Vagina (tissue), 2 donors: ENCODE measurements at regions not wholly inside any gene's neighbourhood (a gene's known extent, or its start where the extent isn't known, plus 50 kb on each side); places are given as distances from the start of the nearest gene placed in this dataset.

Experiments used
- DNase-seq, 2 donors: peaks; one replicate each; pipeline ENCODE4 v3.0.0-alpha.2; 2017; ENCODE audit errors: extremely low spot score in 2 of 2
- H3K27ac ChIP-seq: fragments of 200-600 bp; sonication (generic); one replicate; pipeline ENCODE4 v1.5.1; 2019
- H3K27me3 ChIP-seq: fragments of 200-600 bp; sonication (generic); one replicate; pipeline ENCODE4 v1.5.1; 2019
- H3K36me3 ChIP-seq, 2 donors: fragments of 200-600 bp; sonication (generic); one replicate each; pipeline ENCODE4 v1.5.1; 2017 to 2019
- H3K4me1 ChIP-seq: fragments of 200-600 bp; sonication (generic); one replicate; pipeline ENCODE4 v1.5.1; 2019
- H3K4me3 ChIP-seq, 2 donors: fragments of 200-600 bp; sonication (generic); 1 replicate in 1 of 2; 2 replicates in 1 of 2; pipeline ENCODE4 v1.5.1; 2016 to 2019
- H3K9me3 ChIP-seq: fragments of 200-600 bp; sonication (generic); one replicate; pipeline ENCODE4 v1.5.1; 2019
- CTCF ChIP-seq, 3 experiments: fragments of 450-650 bp in 2 of 3; fragments of 200-600 bp in 1 of 3; sonication (generic) in 1 of 3; IDR thresholded peaks; one replicate each; pipeline ENCODE4 v1.5.1; 2017 to 2019; ENCODE audit warnings: antibody characterized with exemption in 3 of 3, mild to moderate bottlenecking in 2 of 3, moderate library complexity in 2 of 3
- POLR2A ChIP-seq, 2 donors: fragments of 450-650 bp; IDR thresholded peaks; one replicate each; pipeline ENCODE4 v1.6.1; 2017; ENCODE audit warnings: antibody characterized with exemption in 2 of 2, mild to moderate bottlenecking in 2 of 2, moderate library complexity in 2 of 2
- POLR2AphosphoS5 ChIP-seq, 2 donors: sonication (generic); formaldehyde crosslinking; IDR thresholded peaks; one replicate each; pipeline ENCODE4 v1.9.0; 2017; ENCODE audit warnings: antibody characterized with exemption in 2 of 2, mild to moderate bottlenecking in 2 of 2, low read depth in 1 of 2; ENCODE audit not compliant: insufficient read depth in 1 of 2
- intact Hi-C: fragments of 100-400 bp; cut with DNase I; formaldehyde crosslinking; loops from one replicate; pipeline ENCODE4 v1.15.1; 2023

DNA sequence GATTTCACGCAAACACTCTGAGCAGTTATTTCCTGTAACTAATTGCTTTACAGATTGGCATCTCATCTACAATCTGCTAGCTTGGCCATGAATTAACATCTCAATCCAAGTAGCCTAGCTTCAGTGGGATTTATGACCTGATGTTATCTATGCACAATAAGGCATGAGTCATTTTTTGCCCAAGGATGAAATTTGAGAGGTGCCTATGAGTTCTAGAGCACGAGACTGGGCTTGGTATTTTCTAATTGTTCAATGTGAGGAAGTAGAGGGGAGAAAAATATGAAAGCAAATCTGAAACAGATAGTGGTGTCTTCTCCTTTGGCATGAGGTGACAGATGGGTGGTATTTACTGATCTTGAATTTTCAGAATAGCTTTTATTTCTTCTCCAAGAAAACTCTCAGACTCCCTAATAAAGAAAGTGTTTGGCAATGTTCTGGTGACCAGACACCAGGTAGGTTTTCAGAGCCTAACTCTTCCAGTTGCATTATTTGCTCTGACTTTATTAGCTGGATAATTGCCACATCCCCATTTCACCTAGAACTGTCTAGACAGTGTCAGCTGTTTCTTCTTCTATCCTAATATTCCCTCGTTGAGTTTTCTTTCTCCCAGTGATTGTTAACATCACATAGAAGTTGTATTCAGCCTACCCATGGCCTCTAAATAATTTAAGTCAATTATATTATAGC is 301.0 kb upstream of the UMPS start:
- H3K36me3 ChIP-seq = no peaks in the 10 kb centered on the region
- no peaks in the 10 kb centered on the region for H3K9me3 ChIP-seq
- no peak overlapping the region for H3K4me3 ChIP-seq
- H3K27ac ChIP-seq = no peak overlapping the region
- DNase-seq = no peak
- peaks cover 17% of the 10 kb centered on the region for H3K4me1 ChIP-seq
- intact Hi-C loops = no loop called here
- no peaks in the 10 kb centered on the region for H3K27me3 ChIP-seq
- TF ChIP-seq POLR2AphosphoS5 (IDR thresholded peaks at IDR 0.05; ENCODE audit: insufficient read depth in 1 of 2, low read depth in 1 of 2) (no peak), POLR2A (IDR thresholded peaks at IDR 0.05) (no peak), CTCF (IDR thresholded peaks at IDR 0.05) (no peak)

- Histone ChIP-seq H3K9me3 (no peaks in the 10 kb centered on the region), H3K27me3 (no peaks in the 10 kb centered on the region), H3K4me3 (no peak overlapping the region), H3K36me3 (no peaks in the 10 kb centered on the region), H3K4me1 (peaks cover 17% of the 10 kb centered on the region), H3K27ac (no peak overlapping the region)
- DNase-seq = no peak
- no peak for TF ChIP-seq POLR2AphosphoS5 (IDR thresholded peaks at IDR 0.05; ENCODE audit: insufficient read depth in 1 of 2, low read depth in 1 of 2)
- no peak for TF ChIP-seq CTCF (IDR thresholded peaks at IDR 0.05)
- no peak for TF ChIP-seq POLR2A (IDR thresholded peaks at IDR 0.05)
- intact Hi-C loops = no loop called here
These were observed 298.8 kb upstream of the UMPS start for GRCh38 chr3:124431331-124431994.

DNA sequence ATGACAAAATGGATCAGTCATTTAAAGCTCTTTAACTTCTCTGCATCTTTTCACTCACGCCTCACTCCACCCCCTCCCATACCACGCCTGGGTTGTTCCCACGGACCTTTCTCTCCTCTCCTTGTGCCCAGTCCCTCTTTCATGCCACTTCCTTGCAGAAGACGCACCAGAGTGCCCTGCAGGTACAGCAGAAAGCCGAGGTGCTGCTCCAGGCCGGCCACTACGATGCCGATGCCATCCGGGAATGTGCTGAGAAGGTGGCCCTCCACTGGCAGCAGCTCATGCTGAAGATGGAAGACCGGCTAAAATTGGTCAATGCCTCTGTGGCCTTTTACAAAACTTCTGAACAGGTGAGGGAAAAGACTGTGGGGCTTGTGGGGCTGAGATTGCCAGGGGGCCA is 296.1 kb upstream of the UMPS start:
- Histone ChIP-seq H3K4me1 (peaks cover 7% of the 10 kb centered on the region), H3K27ac (no peak overlapping the region), H3K27me3 (no peaks in the 10 kb centered on the region), H3K9me3 (no peaks in the 10 kb centered on the region), H3K4me3 (no peak overlapping the region), H3K36me3 (no peaks in the 10 kb centered on the region)
- intact Hi-C loops = no loop called here
- no peak for TF ChIP-seq CTCF (IDR thresholded peaks at IDR 0.05)
- TF ChIP-seq POLR2AphosphoS5 (IDR thresholded peaks at IDR 0.05; ENCODE audit: insufficient read depth in 1 of 2, low read depth in 1 of 2) = no peak
- no peak for TF ChIP-seq POLR2A (IDR thresholded peaks at IDR 0.05)
- DNase-seq = no peak

- H3K27ac ChIP-seq = no peak overlapping the region
- H3K4me1 ChIP-seq = no peaks in the 10 kb centered on the region
- H3K9me3 ChIP-seq = no peaks in the 10 kb centered on the region
- H3K36me3 ChIP-seq = no peaks in the 10 kb centered on the region
- intact Hi-C loops = no loop called here
- H3K27me3 ChIP-seq = no peaks in the 10 kb centered on the region
- DNase-seq = no peak
- no peak overlapping the region for H3K4me3 ChIP-seq
- TF ChIP-seq POLR2A (IDR thresholded peaks at IDR 0.05) (no peak), CTCF (IDR thresholded peaks at IDR 0.05) (no peak), POLR2AphosphoS5 (IDR thresholded peaks at IDR 0.05; ENCODE audit: insufficient read depth in 1 of 2, low read depth in 1 of 2) (no peak)
These were observed 294.8 kb upstream of the UMPS start for GRCh38 chr3:124435467-124435866.

- Histone ChIP-seq H3K9me3 (no peaks in the 10 kb centered on the region), H3K36me3 (no peaks in the 10 kb centered on the region), H3K27ac (no peak overlapping the region), H3K4me3 (no peak overlapping the region), H3K27me3 (no peaks in the 10 kb centered on the region), H3K4me1 (no peaks in the 10 kb centered on the region)
- no peak for DNase-seq
- no peak for TF ChIP-seq POLR2AphosphoS5 (IDR thresholded peaks at IDR 0.05; ENCODE audit: insufficient read depth in 1 of 2, low read depth in 1 of 2)
- TF ChIP-seq POLR2A (IDR thresholded peaks at IDR 0.05) = no peak
- intact Hi-C loops = no loop called here
These were observed 291.4 kb upstream of the UMPS start for GRCh38 chr3:124438813-124439212.
